ENCODE measurements at regions not wholly inside any gene's neighbourhood (a gene's known extent, or its start where the extent isn't known, plus 50 kb on each side); places are given as distances from the start of the nearest gene placed in this dataset.

DNA sequence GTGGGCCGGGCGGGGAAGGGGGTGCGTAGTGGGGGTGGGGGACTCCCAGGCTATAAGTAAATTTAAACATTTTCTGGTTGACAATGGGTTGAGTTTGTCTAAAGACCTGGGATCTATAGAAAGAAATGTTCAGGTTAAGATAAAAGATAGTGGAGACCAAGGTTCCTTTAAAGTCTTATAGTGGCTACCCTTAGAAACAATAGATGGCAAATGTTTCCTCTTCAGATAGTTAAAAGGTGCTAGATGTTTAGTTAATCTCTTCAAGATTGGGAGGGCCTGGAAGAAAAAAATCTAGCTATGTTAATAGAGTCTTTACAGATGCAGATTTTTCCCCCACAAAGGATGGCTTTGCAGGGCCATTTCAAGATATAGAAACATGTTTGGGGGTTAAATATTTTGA lies 446.4 kb upstream of the FKBP1C start:
- Mint-ChIP-seq H3K27me3 (no peaks in the 10 kb centered on the region), H3K27ac (no peak overlapping the region), H3K4me3 (no peak overlapping the region), H3K36me3 (no peaks in the 10 kb centered on the region), H3K4me1 (no peaks in the 10 kb centered on the region), H3K9me3 (peaks cover 0 to 11% (median 5%) of the 10 kb centered on the region in 11 donors)
- ChIA-PET POLR2A (no interaction called here), CTCF (no interaction called here)
- DNase-seq (no peak), ATAC-seq (no peak)
- Histone ChIP-seq H3K36me3 (ENCODE audit: control insufficient read depth in 2 of 3, insufficient read depth in 3 of 3, low read length in 3 of 3) (no peaks in the 10 kb centered on the region), H3K27me3 (ENCODE audit: control insufficient read depth in 2 of 2, insufficient read depth in 2 of 2, low read length in 2 of 2) (no peaks in the 10 kb centered on the region), H3K9me3 (ENCODE audit: control insufficient read depth in 2 of 3, low read length in 3 of 3) (no peaks in the 10 kb centered on the region), H3K27ac (ENCODE audit: low read depth, low read length) (no peak overlapping the region), H3K4me1 (ENCODE audit: control insufficient read depth in 2 of 2, insufficient read depth in 2 of 2, low read length in 2 of 2) (no peaks in the 10 kb centered on the region), H3K4me3 (ENCODE audit: low read length) (no peak overlapping the region)
- intact Hi-C loops (cut with micrococcal nuclease): no loop called here

- no peaks in the 10 kb centered on the region for H3K27me3 ChIP-seq (ENCODE audit: control insufficient read depth in 2 of 2, insufficient read depth in 2 of 2, low read length in 2 of 2)
- POLR2A ChIA-PET: no interaction called here
- no peaks in the 10 kb centered on the region for H3K4me1 ChIP-seq (ENCODE audit: control insufficient read depth in 2 of 2, insufficient read depth in 2 of 2, low read length in 2 of 2)
- DNase-seq (no peak), ATAC-seq (no peak)
- no peaks in the 10 kb centered on the region for H3K9me3 ChIP-seq (ENCODE audit: control insufficient read depth in 2 of 3, low read length in 3 of 3)
- intact Hi-C loops (cut with micrococcal nuclease): no loop called here
- Mint-ChIP-seq H3K27ac (no peak overlapping the region), H3K27me3 (no peaks in the 10 kb centered on the region), H3K4me3 (no peak overlapping the region), H3K9me3 (peaks cover 0 to 11% (median 5%) of the 10 kb centered on the region in 11 donors), H3K4me1 (no peaks in the 10 kb centered on the region), H3K36me3 (no peaks in the 10 kb centered on the region)
- H3K4me3 ChIP-seq (ENCODE audit: low read length): no peak overlapping the region
- no peaks in the 10 kb centered on the region for H3K36me3 ChIP-seq (ENCODE audit: control insufficient read depth in 2 of 3, insufficient read depth in 3 of 3, low read length in 3 of 3)
- CTCF ChIA-PET: no interaction called here
- H3K27ac ChIP-seq (ENCODE audit: low read depth, low read length): no peak overlapping the region
Observed at GRCh38 chr6:62763125-62763912, 447.9 kb upstream of the FKBP1C start.

DNA sequence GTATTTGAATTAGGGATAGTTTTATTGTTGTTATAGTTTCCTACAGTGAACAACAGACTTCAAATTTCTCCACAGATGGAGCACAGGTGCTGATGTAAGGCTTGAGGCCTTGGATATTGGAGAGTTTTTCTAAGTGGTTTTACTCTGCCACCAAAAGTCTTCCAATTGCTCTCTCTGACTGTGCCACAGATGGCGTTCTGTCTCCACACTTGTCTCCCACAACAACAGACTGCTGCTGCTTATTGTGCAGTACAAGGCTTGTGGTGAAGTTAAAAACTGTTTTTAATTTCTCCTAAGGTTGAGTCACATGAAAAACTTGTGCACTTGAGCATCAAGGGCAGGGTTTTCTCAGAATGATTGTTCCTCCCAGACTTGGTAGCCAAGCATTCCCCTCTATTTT lies 460.9 kb upstream of the KHDRBS2 start:
- H3K4me1 Mint-ChIP-seq: no peaks in the 10 kb centered on the region
- intact Hi-C loops (cut with micrococcal nuclease): no loop called here
- ChIA-PET CTCF (no interaction called here), POLR2A (no interaction called here)
- Histone ChIP-seq H3K9me3 (ENCODE audit: control insufficient read depth in 2 of 3, low read length in 3 of 3) (no peaks in the 10 kb centered on the region), H3K36me3 (ENCODE audit: control insufficient read depth in 2 of 3, insufficient read depth in 3 of 3, low read length in 3 of 3) (no peaks in the 10 kb centered on the region), H3K27me3 (ENCODE audit: control insufficient read depth in 2 of 2, insufficient read depth in 2 of 2, low read length in 2 of 2) (no peaks in the 10 kb centered on the region), H3K4me1 (ENCODE audit: control insufficient read depth in 2 of 2, insufficient read depth in 2 of 2, low read length in 2 of 2) (no peaks in the 10 kb centered on the region), H3K27ac (ENCODE audit: low read depth, low read length) (no peak overlapping the region), H3K4me3 (ENCODE audit: low read length) (no peak overlapping the region)
- H3K9me3 Mint-ChIP-seq: peaks cover 0 to 24% (median 4%) of the 10 kb centered on the region in 11 donors
- H3K36me3 Mint-ChIP-seq: no peaks in the 10 kb centered on the region
- H3K4me3 Mint-ChIP-seq: no peak overlapping the region
- no peaks in the 10 kb centered on the region for H3K27me3 Mint-ChIP-seq
- H3K27ac Mint-ChIP-seq: no peak overlapping the region
- DNase-seq (no peak), ATAC-seq (no peak)

GRCh38 chr6:62746161-62746560 lies 460.1 kb upstream of the KHDRBS2 start:
- no peaks in the 10 kb centered on the region for H3K27me3 ChIP-seq (ENCODE audit: control insufficient read depth in 2 of 2, insufficient read depth in 2 of 2, low read length in 2 of 2)
- H3K4me1 Mint-ChIP-seq: no peaks in the 10 kb centered on the region
- H3K9me3 ChIP-seq (ENCODE audit: control insufficient read depth in 2 of 3, low read length in 3 of 3): no peaks in the 10 kb centered on the region
- no peak overlapping the region for H3K4me3 ChIP-seq (ENCODE audit: low read length)
- H3K27me3 Mint-ChIP-seq: no peaks in the 10 kb centered on the region
- no peak overlapping the region for H3K4me3 Mint-ChIP-seq
- H3K9me3 Mint-ChIP-seq: peaks cover 1 to 24% (median 5%) of the 10 kb centered on the region in 11 donors
- no peaks in the 10 kb centered on the region for H3K36me3 ChIP-seq (ENCODE audit: control insufficient read depth in 2 of 3, insufficient read depth in 3 of 3, low read length in 3 of 3)
- DNase-seq (no peak), ATAC-seq (no peak)
- POLR2A ChIA-PET: no interaction called here
- H3K36me3 Mint-ChIP-seq: no peaks in the 10 kb centered on the region
- CTCF ChIA-PET: no interaction called here
- H3K27ac ChIP-seq (ENCODE audit: low read depth, low read length): no peak overlapping the region
- no peak overlapping the region for H3K27ac Mint-ChIP-seq
- no peaks in the 10 kb centered on the region for H3K4me1 ChIP-seq (ENCODE audit: control insufficient read depth in 2 of 2, insufficient read depth in 2 of 2, low read length in 2 of 2)
- intact Hi-C loops (cut with micrococcal nuclease): no loop called here

DNA sequence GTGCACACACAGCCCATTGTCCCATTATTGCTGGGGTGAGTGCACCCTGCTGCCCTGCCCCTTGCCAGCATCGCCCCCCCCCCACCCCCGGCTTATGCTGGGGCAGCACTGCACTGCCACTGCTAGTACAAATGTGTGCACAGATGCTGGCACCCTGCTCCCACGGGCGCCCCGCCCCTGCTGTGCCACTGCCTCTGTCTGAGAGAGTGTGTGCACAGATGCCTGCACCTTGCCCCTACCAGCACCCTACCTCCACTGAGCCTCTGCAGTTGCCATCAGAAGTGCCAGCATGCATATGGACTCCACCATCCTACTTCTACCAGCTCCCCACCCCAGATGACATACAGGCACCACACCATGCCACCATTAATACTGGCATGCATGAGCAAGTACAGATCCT lies 454.6 kb upstream of the KHDRBS2 start:
- Histone ChIP-seq H3K4me1 (ENCODE audit: control insufficient read depth in 2 of 2, insufficient read depth in 2 of 2, low read length in 2 of 2) (no peaks in the 10 kb centered on the region), H3K9me3 (ENCODE audit: control insufficient read depth in 2 of 3, low read length in 3 of 3) (no peaks in the 10 kb centered on the region), H3K36me3 (ENCODE audit: control insufficient read depth in 2 of 3, insufficient read depth in 3 of 3, low read length in 3 of 3) (no peaks in the 10 kb centered on the region), H3K27ac (ENCODE audit: low read depth, low read length) (no peak overlapping the region), H3K27me3 (ENCODE audit: control insufficient read depth in 2 of 2, insufficient read depth in 2 of 2, low read length in 2 of 2) (no peaks in the 10 kb centered on the region), H3K4me3 (ENCODE audit: low read length) (no peak overlapping the region)
- Mint-ChIP-seq H3K27me3 (no peaks in the 10 kb centered on the region), H3K4me3 (no peak overlapping the region), H3K36me3 (no peaks in the 10 kb centered on the region), H3K4me1 (no peaks in the 10 kb centered on the region), H3K9me3 (peaks cover 0 to 24% (median 9%) of the 10 kb centered on the region in 11 donors), H3K27ac (no peak overlapping the region)
- ChIA-PET POLR2A (no interaction called here), CTCF (no interaction called here)
- intact Hi-C loops (cut with micrococcal nuclease): no loop called here
- DNase-seq (no peak), ATAC-seq (no peak)

DNA sequence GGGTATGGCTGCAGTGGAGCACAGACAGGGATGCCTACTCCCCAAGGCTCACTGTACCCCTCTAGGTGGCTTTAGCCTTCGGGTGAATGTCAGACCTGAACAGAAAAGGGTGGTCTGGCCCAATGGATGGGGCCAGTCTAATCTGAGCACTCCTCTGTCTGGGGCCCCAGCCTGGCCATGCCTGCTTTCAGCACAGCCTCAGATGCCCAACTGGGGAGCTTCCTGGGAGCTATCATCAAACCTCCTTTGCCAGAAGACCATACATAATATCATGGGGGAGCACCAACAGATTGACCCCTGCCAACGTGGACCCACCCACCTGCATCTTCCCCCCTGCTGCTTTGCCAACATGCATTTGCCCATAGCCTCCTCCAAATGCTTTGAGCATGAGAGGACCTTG lies 454.1 kb upstream of the KHDRBS2 start:
- intact Hi-C loops (cut with micrococcal nuclease): no loop called here
- CTCF ChIA-PET: no interaction called here
- Mint-ChIP-seq H3K4me1 (no peaks in the 10 kb centered on the region), H3K27me3 (no peaks in the 10 kb centered on the region), H3K27ac (no peak overlapping the region), H3K36me3 (no peaks in the 10 kb centered on the region), H3K4me3 (no peak overlapping the region), H3K9me3 (peaks cover 0 to 24% (median 9%) of the 10 kb centered on the region in 11 donors)
- Histone ChIP-seq H3K36me3 (ENCODE audit: control insufficient read depth in 2 of 3, insufficient read depth in 3 of 3, low read length in 3 of 3) (no peaks in the 10 kb centered on the region), H3K4me1 (ENCODE audit: control insufficient read depth in 2 of 2, insufficient read depth in 2 of 2, low read length in 2 of 2) (no peaks in the 10 kb centered on the region), H3K27ac (ENCODE audit: low read depth, low read length) (no peak overlapping the region), H3K4me3 (ENCODE audit: low read length) (no peak overlapping the region), H3K27me3 (ENCODE audit: control insufficient read depth in 2 of 2, insufficient read depth in 2 of 2, low read length in 2 of 2) (no peaks in the 10 kb centered on the region), H3K9me3 (ENCODE audit: control insufficient read depth in 2 of 3, low read length in 3 of 3) (no peaks in the 10 kb centered on the region)
- POLR2A ChIA-PET: no interaction called here
- ATAC-seq: no peak
- no peak for DNase-seq

DNA sequence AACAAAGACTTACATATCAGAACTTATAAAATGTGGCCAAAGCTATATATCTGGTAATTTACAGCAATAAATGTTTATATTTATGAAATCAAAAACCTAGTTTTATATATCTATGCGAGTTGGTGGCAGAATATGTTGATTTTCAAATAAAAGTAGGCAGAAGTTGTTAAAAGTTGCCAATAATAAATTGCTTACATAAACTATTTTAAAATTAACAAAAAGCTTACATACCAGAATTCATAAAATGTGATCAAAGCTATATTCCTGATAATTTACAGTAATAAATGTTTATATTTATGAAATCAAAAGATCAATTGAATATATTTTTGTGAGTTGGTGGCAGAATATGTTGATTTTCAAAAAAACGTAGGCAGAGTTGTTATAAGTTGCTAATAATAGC lies 451.8 kb upstream of the KHDRBS2 start:
- no peak overlapping the region for H3K27ac Mint-ChIP-seq
- no peaks in the 10 kb centered on the region for H3K4me1 Mint-ChIP-seq
- no peaks in the 10 kb centered on the region for H3K36me3 Mint-ChIP-seq
- no peaks in the 10 kb centered on the region for H3K27me3 ChIP-seq (ENCODE audit: control insufficient read depth in 2 of 2, insufficient read depth in 2 of 2, low read length in 2 of 2)
- DNase-seq: no peak
- peaks cover 0 to 28% (median 9%) of the 10 kb centered on the region in 11 donors for H3K9me3 Mint-ChIP-seq
- H3K27me3 Mint-ChIP-seq: no peaks in the 10 kb centered on the region
- no peak overlapping the region for H3K27ac ChIP-seq (ENCODE audit: low read depth, low read length)
- no peak for ATAC-seq
- no peaks in the 10 kb centered on the region for H3K36me3 ChIP-seq (ENCODE audit: control insufficient read depth in 2 of 3, insufficient read depth in 3 of 3, low read length in 3 of 3)
- ChIA-PET POLR2A (no interaction called here), CTCF (no interaction called here)
- H3K4me3 Mint-ChIP-seq: no peak overlapping the region
- H3K4me3 ChIP-seq (ENCODE audit: low read length): no peak overlapping the region
- no peaks in the 10 kb centered on the region for H3K4me1 ChIP-seq (ENCODE audit: control insufficient read depth in 2 of 2, insufficient read depth in 2 of 2, low read length in 2 of 2)
- H3K9me3 ChIP-seq (ENCODE audit: control insufficient read depth in 2 of 3, low read length in 3 of 3): no peaks in the 10 kb centered on the region
- intact Hi-C loops (cut with micrococcal nuclease): no loop called here

All from naive thymus-derived CD4-positive, alpha-beta T cell (primary cell).